ENCODE measurements at regions not wholly inside any gene's neighbourhood (a gene's known extent, or its start where the extent isn't known, plus 50 kb on each side); places are given as distances from the start of the nearest gene placed in this dataset.
A peak's percentile ranks its signal among the peaks of the same experiment; 100 is the strongest.

DNA sequence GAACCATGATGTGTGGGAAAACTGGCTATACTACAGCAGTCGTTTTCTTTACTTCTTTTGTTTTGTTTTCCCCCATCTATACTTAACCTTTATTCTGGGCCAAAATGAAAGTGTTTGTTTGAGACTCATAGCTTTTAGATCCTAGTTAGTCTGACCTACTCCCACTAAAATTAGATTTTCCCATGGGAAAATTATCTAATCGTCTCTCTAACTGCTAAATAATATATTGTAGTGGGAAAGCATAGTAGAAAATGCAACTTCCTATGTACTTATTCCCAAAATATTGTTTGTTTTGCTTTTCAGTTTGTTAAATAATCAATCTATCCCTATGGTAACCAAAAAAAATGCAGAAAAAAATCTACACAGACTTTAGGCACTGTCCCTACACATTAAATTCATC, 96.6 kb downstream of the NOC3L start:
- Histone ChIP-seq H3K27ac (peak overlapping the region in 1 of 4 donors; percentile 2), H3K36me3 (no peaks in the 10 kb centered on the region), H3K4me3 (no peak overlapping the region), H3K27me3 (no peaks in the 10 kb centered on the region), H3K4me1 (peaks cover 9 to 15% (median 10%) of the 10 kb centered on the region in 3 donors), H3K9me3 (no peaks in the 10 kb centered on the region)
- TF ChIP-seq, protein P1, sequence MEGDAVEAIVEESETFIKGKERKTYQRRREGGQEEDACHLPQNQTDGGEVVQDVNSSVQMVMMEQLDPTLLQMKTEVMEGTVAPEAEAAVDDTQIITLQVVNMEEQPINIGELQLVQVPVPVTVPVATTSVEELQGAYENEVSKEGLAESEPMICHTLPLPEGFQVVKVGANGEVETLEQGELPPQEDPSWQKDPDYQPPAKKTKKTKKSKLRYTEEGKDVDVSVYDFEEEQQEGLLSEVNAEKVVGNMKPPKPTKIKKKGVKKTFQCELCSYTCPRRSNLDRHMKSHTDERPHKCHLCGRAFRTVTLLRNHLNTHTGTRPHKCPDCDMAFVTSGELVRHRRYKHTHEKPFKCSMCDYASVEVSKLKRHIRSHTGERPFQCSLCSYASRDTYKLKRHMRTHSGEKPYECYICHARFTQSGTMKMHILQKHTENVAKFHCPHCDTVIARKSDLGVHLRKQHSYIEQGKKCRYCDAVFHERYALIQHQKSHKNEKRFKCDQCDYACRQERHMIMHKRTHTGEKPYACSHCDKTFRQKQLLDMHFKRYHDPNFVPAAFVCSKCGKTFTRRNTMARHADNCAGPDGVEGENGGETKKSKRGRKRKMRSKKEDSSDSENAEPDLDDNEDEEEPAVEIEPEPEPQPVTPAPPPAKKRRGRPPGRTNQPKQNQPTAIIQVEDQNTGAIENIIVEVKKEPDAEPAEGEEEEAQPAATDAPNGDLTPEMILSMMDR (IDR thresholded peaks at IDR 0.05), result no peak
- WGBS, 2 donors, result 19 to 21% methylated on average over 2 of the region's 2 CpGs
- ATAC-seq (no peak), FAIRE-seq (no peak), DNase-seq (no peak)
- intact Hi-C loops (cut with DNase I), result no loop called here

DNA sequence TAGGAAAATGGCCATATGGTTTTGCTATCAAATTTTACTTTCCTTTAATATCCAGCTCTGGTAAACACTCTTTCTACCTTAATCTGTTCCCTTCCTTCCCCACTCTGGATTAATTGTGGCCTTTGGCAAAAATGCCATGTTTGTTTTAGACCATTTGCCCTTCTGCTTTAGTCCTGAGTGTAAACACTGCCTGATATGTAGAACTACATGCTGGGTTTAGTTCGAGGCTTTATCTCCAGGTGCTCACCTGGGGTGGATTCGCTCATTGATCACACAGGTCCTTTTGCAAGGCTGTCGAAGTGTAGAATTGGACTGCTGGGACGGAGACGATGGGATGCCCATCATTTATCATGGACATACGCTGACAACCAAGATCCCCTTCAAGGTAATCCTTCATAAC, 94.1 kb downstream of the NOC3L start:
- peak; percentile 70 to 92 (median 86) for ATAC-seq

DNA sequence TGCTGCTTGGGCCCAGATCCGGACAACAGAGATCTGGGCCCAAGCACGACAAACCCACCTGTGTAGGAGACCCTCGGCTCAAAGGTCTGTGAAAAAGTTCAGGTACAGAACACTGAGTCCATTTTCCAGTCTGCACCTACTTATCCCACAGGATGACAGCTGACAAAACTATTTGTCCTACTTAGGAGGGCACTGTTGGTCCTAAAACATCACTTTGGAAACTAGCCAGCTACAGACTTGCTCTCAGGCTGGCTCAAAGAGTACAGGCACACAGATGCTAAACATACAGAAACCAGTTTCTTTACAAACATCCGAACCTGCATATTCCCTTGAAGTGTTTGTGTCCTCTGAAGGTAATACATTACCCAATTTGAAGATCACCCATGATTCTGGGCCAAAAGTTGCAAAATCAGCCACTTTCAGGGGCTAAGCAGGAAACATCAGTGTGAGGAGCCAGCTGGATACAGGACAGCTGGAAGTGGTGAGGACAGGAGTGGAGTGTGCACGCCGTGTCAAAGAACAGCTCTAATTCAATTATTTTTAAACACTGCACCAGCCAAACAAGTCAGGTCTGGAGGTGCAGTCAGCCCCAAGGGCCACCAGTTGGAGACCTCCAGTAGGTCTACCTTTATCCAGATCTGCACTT, 88.5 kb downstream of the NOC3L start:
- Histone ChIP-seq H3K36me3 (no peaks in the 10 kb centered on the region), H3K27me3 (no peaks in the 10 kb centered on the region), H3K9me3 (no peaks in the 10 kb centered on the region), H3K4me1 (peaks cover 37 to 49% (median 37%) of the 10 kb centered on the region in 3 donors), H3K4me3 (no peak overlapping the region), H3K27ac (peak overlapping the region in 2 of 4 donors; percentile 6 to 26)
- DNase-seq (no peak), FAIRE-seq (no peak), ATAC-seq (peak in 3 of 4 donors; percentile 50 to 63 (median 58))
- TF ChIP-seq, protein P1 (IDR thresholded peaks at IDR 0.05), result no peak
- 58% methylated on average over 6 of the region's 6 CpGs for WGBS, 2 donors
- intact Hi-C loops (cut with DNase I), result no loop called here

More for the DNA sequence above, 94.1 kb downstream of the NOC3L start:
- Histone ChIP-seq H3K4me3 (peak overlapping the region in 1 of 4 donors; percentile 11), H3K27ac (peak overlapping the region in 3 of 4 donors; percentile 13 to 42 (median 15)), H3K36me3 (no peaks in the 10 kb centered on the region), H3K27me3 (no peaks in the 10 kb centered on the region), H3K4me1 (peaks cover 10 to 15% (median 14%) of the 10 kb centered on the region in 3 donors), H3K9me3 (no peaks in the 10 kb centered on the region)
- peak in 2 of 6 donors; percentile 37 to 59 for DNase-seq
- intact Hi-C loops (cut with DNase I), result no loop called here
- 34 to 36% methylated on average over 6 of the region's 6 CpGs for WGBS, 2 donors
- FAIRE-seq, result no peak
- TF ChIP-seq, protein P1 (IDR thresholded peaks at IDR 0.05), result no peak

DNA sequence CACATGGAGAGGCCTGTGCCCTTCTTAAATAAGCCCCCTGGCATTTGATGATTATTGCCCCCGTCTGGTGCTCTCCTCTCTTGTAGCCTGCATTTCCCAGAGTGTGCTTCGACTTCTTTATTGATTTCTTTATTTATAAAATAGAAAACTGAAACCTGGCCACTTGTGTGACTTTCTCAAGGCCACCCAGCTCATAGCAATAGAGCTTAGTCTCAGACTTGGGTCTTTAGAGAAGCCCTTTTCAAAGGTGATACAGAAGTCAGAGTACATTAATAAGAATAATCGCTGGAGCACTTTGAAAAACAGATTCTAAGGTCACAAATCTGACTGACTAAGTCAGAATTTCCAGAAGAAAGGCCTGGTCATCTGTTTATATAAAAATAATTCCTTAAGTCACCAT, 86.6 kb downstream of the NOC3L start:
- Histone ChIP-seq H3K9me3 (no peaks in the 10 kb centered on the region), H3K27me3 (no peaks in the 10 kb centered on the region), H3K27ac (peak overlapping the region in 3 of 4 donors; percentile 17 to 60 (median 22)), H3K4me3 (no peak overlapping the region), H3K36me3 (no peaks in the 10 kb centered on the region), H3K4me1 (peaks cover 26 to 53% (median 37%) of the 10 kb centered on the region in 3 donors)
- WGBS, 2 donors, result 23 to 25% methylated on average over 3 of the region's 3 CpGs
- peak; percentile 25 to 53 (median 48) for ATAC-seq
- TF ChIP-seq, protein P1 (IDR thresholded peaks at IDR 0.05), result no peak
- intact Hi-C loops (cut with DNase I), result no loop called here
- FAIRE-seq, result no peak
- DNase-seq, result peak in 1 of 6 donors; percentile 24

DNA sequence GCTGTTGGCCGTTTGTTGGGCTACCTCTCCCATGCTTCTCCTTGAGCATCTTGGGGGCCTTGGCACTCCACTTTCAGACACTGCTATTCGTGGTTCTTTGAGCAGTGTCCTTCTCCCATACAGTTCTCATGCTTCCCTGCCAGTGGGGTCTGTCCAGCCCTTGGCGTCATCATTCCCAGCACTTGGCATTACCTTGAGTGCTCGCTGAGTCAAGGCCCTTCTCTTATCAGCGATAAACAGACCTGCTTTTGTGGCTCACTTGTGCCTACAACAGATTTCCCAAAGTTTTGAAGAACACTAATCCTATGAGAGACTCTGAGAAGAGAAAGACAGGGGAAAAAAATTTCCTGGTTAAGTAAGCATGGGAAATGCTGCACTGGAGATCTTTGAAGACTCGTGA, 85.3 kb downstream of the NOC3L start:
- ATAC-seq (peak; percentile 33 to 67 (median 52)), DNase-seq (peak in 3 of 6 donors; percentile 34 to 45 (median 36)), FAIRE-seq (no peak)
- TF ChIP-seq, protein P1 (IDR thresholded peaks at IDR 0.05), result no peak
- Histone ChIP-seq H3K27me3 (no peaks in the 10 kb centered on the region), H3K9me3 (no peaks in the 10 kb centered on the region), H3K36me3 (no peaks in the 10 kb centered on the region), H3K27ac (peak overlapping the region in 3 of 4 donors; percentile 17 to 60 (median 22)), H3K4me1 (peaks cover 26 to 53% (median 37%) of the 10 kb centered on the region in 3 donors), H3K4me3 (no peak overlapping the region)
- intact Hi-C loops (cut with DNase I), result no loop called here
- WGBS, 2 donors, result 36 to 40% methylated on average over 6 of the region's 6 CpGs
